PFSK-1 (cell line): ENCODE measurements at regions not wholly inside any gene's neighbourhood (a gene's known extent, or its start where the extent isn't known, plus 50 kb on each side); places are given as distances from the start of the nearest gene placed in this dataset.

ENCODE experiments used
- FOXP2 ChIP-seq: optimal IDR thresholded peaks from 2 replicates; pipeline ENCODE3; 2011; ENCODE audit warnings: borderline replicate concordance, control low read depth, inconsistent platforms; ENCODE audit not compliant: insufficient read depth; ENCODE audit errors: extremely low read length, extremely low read depth
- POLR2AphosphoS5 ChIP-seq: IDR thresholded peaks from 2 replicates; pipeline ENCODE4 v1.6.1; 2012; ENCODE audit warnings: low read depth, mild to moderate bottlenecking, control low read depth, low read length, moderate library complexity
- SIN3A ChIP-seq: IDR thresholded peaks from 2 replicates; pipeline ENCODE4 v1.6.1; 2012; ENCODE audit warnings: mild to moderate bottlenecking, low read length, moderate library complexity, borderline replicate concordance; ENCODE audit not compliant: insufficient read depth
- TAF1 ChIP-seq: IDR thresholded peaks from 2 replicates; pipeline ENCODE4 v1.6.1; 2012; ENCODE audit warnings: low read length, control low read depth, borderline replicate concordance; ENCODE audit not compliant: insufficient read depth
- TF ChIP-seq, protein P1 (sequence below), 2 experiments: IDR thresholded peaks; 2 replicates each; pipeline versions ENCODE4 v1.6.1 to v1.8.0; 2011 to 2012; ENCODE audit warnings: low read depth in 2 of 2, low read length in 2 of 2, control low read depth in 1 of 2, inconsistent platforms in 1 of 2, mild to moderate bottlenecking in 1 of 2, moderate library complexity in 1 of 2; ENCODE audit not compliant: insufficient read depth in 1 of 2

DNA sequence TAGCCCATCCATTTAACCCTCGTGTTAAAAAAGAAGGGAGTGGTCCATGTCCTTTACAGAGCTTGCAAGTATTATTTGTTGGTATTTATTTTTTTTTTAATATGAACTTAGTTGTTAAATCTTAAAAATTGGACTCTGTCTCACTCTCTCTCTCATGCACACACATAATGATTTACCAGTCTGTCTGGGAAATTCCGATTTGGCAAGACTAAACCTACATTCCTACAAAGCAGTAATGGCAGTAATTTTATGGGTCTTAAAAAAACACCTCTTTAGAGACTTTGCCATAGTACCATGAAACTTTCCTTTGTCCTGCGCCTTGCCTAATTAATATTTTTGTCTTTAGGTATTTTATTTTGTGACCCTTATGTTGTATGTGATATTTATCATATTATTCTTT, 239.5 kb upstream of the PPP1R3A start:
- TF ChIP-seq FOXP2: no peak
- TF ChIP-seq POLR2AphosphoS5: no peak
- TF ChIP-seq SIN3A: no peak
- TF ChIP-seq, protein P1, sequence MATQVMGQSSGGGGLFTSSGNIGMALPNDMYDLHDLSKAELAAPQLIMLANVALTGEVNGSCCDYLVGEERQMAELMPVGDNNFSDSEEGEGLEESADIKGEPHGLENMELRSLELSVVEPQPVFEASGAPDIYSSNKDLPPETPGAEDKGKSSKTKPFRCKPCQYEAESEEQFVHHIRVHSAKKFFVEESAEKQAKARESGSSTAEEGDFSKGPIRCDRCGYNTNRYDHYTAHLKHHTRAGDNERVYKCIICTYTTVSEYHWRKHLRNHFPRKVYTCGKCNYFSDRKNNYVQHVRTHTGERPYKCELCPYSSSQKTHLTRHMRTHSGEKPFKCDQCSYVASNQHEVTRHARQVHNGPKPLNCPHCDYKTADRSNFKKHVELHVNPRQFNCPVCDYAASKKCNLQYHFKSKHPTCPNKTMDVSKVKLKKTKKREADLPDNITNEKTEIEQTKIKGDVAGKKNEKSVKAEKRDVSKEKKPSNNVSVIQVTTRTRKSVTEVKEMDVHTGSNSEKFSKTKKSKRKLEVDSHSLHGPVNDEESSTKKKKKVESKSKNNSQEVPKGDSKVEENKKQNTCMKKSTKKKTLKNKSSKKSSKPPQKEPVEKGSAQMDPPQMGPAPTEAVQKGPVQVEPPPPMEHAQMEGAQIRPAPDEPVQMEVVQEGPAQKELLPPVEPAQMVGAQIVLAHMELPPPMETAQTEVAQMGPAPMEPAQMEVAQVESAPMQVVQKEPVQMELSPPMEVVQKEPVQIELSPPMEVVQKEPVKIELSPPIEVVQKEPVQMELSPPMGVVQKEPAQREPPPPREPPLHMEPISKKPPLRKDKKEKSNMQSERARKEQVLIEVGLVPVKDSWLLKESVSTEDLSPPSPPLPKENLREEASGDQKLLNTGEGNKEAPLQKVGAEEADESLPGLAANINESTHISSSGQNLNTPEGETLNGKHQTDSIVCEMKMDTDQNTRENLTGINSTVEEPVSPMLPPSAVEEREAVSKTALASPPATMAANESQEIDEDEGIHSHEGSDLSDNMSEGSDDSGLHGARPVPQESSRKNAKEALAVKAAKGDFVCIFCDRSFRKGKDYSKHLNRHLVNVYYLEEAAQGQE (IDR thresholded peaks at IDR 0.05; ENCODE audit: insufficient read depth in 1 of 2, low read depth in 2 of 2, low read length in 2 of 2): no peak
- no peak for TF ChIP-seq TAF1

DNA sequence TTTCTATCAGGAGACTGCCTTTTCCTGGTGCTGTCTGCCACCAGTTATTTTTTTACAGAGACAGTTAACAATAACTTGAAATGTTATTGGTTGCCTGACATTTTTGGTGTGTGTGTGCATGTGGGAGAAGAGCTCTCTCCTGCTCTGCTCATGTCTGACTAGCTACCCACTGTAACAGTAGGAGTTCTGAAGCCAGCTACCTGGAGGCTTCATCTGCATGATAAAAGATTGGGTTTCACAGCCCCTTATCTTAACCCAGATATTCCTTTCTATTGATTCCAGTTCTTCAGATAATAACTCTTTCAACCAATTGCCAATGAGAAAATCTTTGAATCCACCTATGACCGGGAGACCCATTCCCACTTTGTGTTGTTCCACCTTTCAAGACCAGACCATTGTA, 237.4 kb upstream of the PPP1R3A start:
- TF ChIP-seq SIN3A (no peak), FOXP2 (no peak), POLR2AphosphoS5 (no peak), TAF1 (no peak)
- TF ChIP-seq, protein P1 (IDR thresholded peaks at IDR 0.05; ENCODE audit: insufficient read depth in 1 of 2, low read depth in 2 of 2, low read length in 2 of 2): no peak

DNA sequence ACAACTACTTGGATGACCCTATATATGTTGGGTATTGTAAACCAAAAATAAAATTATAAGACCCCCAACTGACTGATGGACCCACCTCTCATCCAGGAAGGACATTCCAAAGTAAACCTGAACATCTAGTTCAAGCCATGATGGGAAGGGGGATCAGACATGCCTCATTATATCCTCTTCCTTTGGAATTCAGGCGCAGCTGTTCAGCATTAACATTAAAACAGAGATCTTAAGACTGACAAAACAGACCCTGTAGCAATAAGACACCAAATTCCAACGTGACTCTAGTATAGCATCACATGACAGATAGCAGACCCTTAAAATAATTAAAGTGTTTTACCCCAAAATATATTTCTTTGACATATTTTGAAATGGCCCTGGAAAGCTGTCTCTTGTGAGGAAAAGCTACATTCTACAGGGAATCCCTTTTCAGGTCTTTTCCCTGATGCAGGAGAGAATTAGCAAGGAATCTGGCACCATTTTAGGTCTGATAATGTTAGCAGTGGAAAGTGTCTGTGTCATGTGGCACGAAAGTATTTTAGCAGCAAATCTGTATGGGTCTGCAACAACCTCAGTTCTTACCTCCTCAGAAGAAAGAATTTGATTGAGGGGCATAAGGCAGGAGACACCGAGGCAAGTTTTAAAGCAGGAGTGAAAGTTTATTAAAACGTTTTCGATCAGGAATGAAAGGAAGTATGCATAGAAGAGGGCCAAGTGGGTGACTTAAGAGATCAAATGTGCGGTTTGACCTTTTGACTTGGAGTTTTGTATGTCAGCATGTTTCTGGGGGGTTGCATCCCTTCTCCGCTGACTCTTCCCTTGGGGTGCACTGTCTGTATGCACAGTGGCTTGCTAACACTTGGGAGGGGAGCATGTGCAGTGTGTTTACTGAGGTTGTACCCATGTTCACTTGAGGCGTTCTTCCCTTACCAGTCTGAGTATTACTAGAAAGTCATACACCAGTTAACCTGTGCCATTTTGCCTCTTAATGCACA, 236.6 kb upstream of the PPP1R3A start:
- TF ChIP-seq TAF1 (no peak), FOXP2 (no peak), SIN3A (no peak), POLR2AphosphoS5 (no peak)
- TF ChIP-seq, protein P1 (IDR thresholded peaks at IDR 0.05; ENCODE audit: insufficient read depth in 1 of 2, low read depth in 2 of 2, low read length in 2 of 2): no peak

DNA sequence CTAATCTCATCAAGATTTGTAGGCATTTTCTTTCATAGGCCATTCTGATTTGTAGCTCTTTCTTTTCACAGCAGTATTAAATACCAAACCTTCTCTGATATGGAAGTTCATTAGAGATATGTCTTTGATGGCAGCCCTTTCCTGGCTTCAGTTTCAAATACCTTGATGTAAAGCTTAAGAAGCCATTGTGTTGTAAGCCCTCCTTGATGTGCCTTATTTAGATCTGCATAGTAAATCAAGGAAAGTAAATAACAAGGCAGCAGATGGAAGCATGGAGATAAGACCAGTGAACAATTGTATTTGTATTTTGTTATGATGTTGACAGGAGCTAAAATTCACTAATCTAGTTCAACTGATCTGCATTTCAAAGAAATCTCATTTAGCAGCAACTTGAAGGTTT, 234.9 kb upstream of the PPP1R3A start:
- no peak for TF ChIP-seq SIN3A
- TF ChIP-seq, protein P1 (IDR thresholded peaks at IDR 0.05; ENCODE audit: insufficient read depth in 1 of 2, low read depth in 2 of 2, low read length in 2 of 2): no peak
- no peak for TF ChIP-seq POLR2AphosphoS5
- TF ChIP-seq TAF1: no peak

DNA sequence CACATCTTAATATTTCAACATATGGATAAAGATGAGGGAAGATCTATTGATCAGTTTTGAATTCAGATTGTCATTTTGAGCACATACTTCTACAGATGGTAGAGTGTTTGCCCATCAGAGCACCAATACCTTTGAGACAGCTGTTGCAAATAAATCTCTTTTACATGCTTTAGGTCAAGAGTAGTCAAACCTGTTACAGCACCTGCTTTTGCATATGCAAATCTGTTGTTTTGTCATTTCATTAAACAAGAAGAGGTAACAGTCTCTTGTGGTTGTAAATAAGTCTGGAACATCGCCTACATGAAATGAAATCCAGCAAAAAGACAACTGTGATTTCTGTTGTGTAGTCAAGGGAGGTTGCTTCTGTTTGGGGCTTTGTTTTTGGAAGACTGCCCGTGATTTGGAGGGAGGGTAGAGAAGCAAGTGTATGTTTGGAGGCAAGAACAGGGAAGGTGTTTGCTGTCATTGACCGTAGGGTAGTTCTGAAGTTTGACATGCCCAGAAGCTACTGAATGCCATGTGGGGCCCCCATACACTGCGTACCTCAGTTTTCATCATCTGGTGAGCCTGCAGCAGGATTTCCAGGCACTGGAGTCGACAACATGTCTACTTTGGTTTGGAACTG, 233.6 kb upstream of the PPP1R3A start:
- TF ChIP-seq, protein P1 (IDR thresholded peaks at IDR 0.05; ENCODE audit: insufficient read depth in 1 of 2, low read depth in 2 of 2, low read length in 2 of 2): no peak
- TF ChIP-seq FOXP2 (no peak), SIN3A (no peak), POLR2AphosphoS5 (no peak), TAF1 (no peak)
